ENCODE measurements at regions not wholly inside any gene's neighbourhood (a gene's known extent, or its start where the extent isn't known, plus 50 kb on each side); places are given as distances from the start of the nearest gene placed in this dataset.

GRCh38 chr16:55925242-55925641 lies 50.1 kb upstream of the CES5A start (continued):
- TF ChIP-seq ZNF791 (tag by site-specific recombination; IDR thresholded peaks at IDR 0.05): no peak
